ACC112 (cell line): ENCODE measurements at regions not wholly inside any gene's neighbourhood (a gene's known extent, or its start where the extent isn't known, plus 50 kb on each side); places are given as distances from the start of the nearest gene placed in this dataset.

ENCODE experiments used
- H2AFZ ChIP-seq: fragments of 200-600 bp; sonication (generic); one replicate; pipeline ENCODE4 v1.6.0; 2017; ENCODE audit warnings: antibody characterized with exemption, low read length; ENCODE audit not compliant: unreplicated experiment
- H3K27ac ChIP-seq: fragments of 200-600 bp; sonication (generic); 2 replicates; pipeline ENCODE4 v1.5.1; 2014; ENCODE audit warnings: low read depth, mild to moderate bottlenecking, antibody characterized with exemption, low read length, moderate library complexity
- H3K27me3 ChIP-seq: fragments of 200-600 bp; sonication (generic); 2 replicates; pipeline ENCODE4 v1.6.1; 2014; ENCODE audit warnings: mild to moderate bottlenecking, antibody characterized with exemption, low read length, moderate library complexity, mixed read lengths; ENCODE audit not compliant: insufficient read depth
- H3K36me3 ChIP-seq: fragments of 200-600 bp; sonication (generic); 2 replicates; pipeline ENCODE4 v1.6.1; 2016; ENCODE audit warnings: mild to moderate bottlenecking, antibody characterized with exemption, low read length, moderate library complexity, mixed read lengths; ENCODE audit not compliant: insufficient read depth
- H3K4me1 ChIP-seq: fragments of 200-600 bp; sonication (generic); one replicate; pipeline ENCODE4 v1.6.1; 2016; ENCODE audit warnings: low read length, mixed read lengths; ENCODE audit not compliant: insufficient read depth, unreplicated experiment, control insufficient read depth
- H3K4me3 ChIP-seq: fragments of 200-600 bp; sonication (generic); 2 replicates; pipeline ENCODE4 v1.5.1; 2014; ENCODE audit warnings: mild to moderate bottlenecking, low read depth, low read length
- H3K79me2 ChIP-seq: fragments of 200-600 bp; sonication (generic); one replicate; pipeline ENCODE4 v1.6.0; 2016; ENCODE audit warnings: low read length; ENCODE audit not compliant: control insufficient read depth, unreplicated experiment, insufficient read depth

GRCh38 chr14:97452314-97452713 is 655.1 kb downstream of the VRK1 start:
- Histone ChIP-seq H3K79me2 (no peaks in the 10 kb centered on the region), H3K27ac (no peak overlapping the region), H3K4me3 (no peak overlapping the region), H3K36me3 (no peaks in the 10 kb centered on the region), H3K4me1 (no peaks in the 10 kb centered on the region), H3K27me3 (no peaks in the 10 kb centered on the region), H2AFZ (no peak overlapping the region)

GRCh38 chr14:97453991-97454390 is 656.8 kb downstream of the VRK1 start:
- Histone ChIP-seq H3K4me3 (no peak overlapping the region), H3K27me3 (no peaks in the 10 kb centered on the region), H3K36me3 (no peaks in the 10 kb centered on the region), H3K4me1 (no peaks in the 10 kb centered on the region), H3K27ac (no peak overlapping the region), H3K79me2 (no peaks in the 10 kb centered on the region), H2AFZ (no peak overlapping the region)

GRCh38 chr14:97456462-97456861 is 659.3 kb downstream of the VRK1 start:
- H2AFZ ChIP-seq, result no peak overlapping the region

GRCh38 chr14:97456958-97457357 is 659.8 kb downstream of the VRK1 start:
- H3K4me1 ChIP-seq, result no peaks in the 10 kb centered on the region
- H3K27me3 ChIP-seq, result no peaks in the 10 kb centered on the region
- H2AFZ ChIP-seq, result no peak overlapping the region
- H3K27ac ChIP-seq, result no peak overlapping the region
- no peaks in the 10 kb centered on the region for H3K79me2 ChIP-seq
- H3K4me3 ChIP-seq, result no peak overlapping the region
- H3K36me3 ChIP-seq, result no peaks in the 10 kb centered on the region

More at GRCh38 chr14:97456462-97456861, 659.3 kb downstream of the VRK1 start:
- Histone ChIP-seq H3K4me3 (no peak overlapping the region), H3K27me3 (no peaks in the 10 kb centered on the region), H3K79me2 (no peaks in the 10 kb centered on the region), H3K36me3 (no peaks in the 10 kb centered on the region), H3K27ac (no peak overlapping the region), H3K4me1 (no peaks in the 10 kb centered on the region)

GRCh38 chr14:97457575-97458085 is 660.4 kb downstream of the VRK1 start:
- H3K27me3 ChIP-seq, result no peaks in the 10 kb centered on the region
- no peak overlapping the region for H3K4me3 ChIP-seq
- no peaks in the 10 kb centered on the region for H3K36me3 ChIP-seq
- H3K4me1 ChIP-seq, result no peaks in the 10 kb centered on the region
- H3K27ac ChIP-seq, result no peak overlapping the region
- no peak overlapping the region for H2AFZ ChIP-seq
- no peaks in the 10 kb centered on the region for H3K79me2 ChIP-seq

GRCh38 chr14:97458255-97458654 is 661.1 kb downstream of the VRK1 start:
- H3K27ac ChIP-seq, result no peak overlapping the region
- H2AFZ ChIP-seq, result no peak overlapping the region
- H3K79me2 ChIP-seq, result no peaks in the 10 kb centered on the region
- no peaks in the 10 kb centered on the region for H3K27me3 ChIP-seq
- H3K36me3 ChIP-seq, result no peaks in the 10 kb centered on the region
- no peaks in the 10 kb centered on the region for H3K4me1 ChIP-seq
- no peak overlapping the region for H3K4me3 ChIP-seq

GRCh38 chr14:97458661-97459579 is 661.7 kb downstream of the VRK1 start:
- Histone ChIP-seq H3K27me3 (no peaks in the 10 kb centered on the region), H2AFZ (no peak overlapping the region), H3K27ac (no peak overlapping the region), H3K79me2 (no peaks in the 10 kb centered on the region), H3K4me3 (no peak overlapping the region), H3K4me1 (no peaks in the 10 kb centered on the region), H3K36me3 (no peaks in the 10 kb centered on the region)

- H2AFZ ChIP-seq, result no peak overlapping the region
- no peak overlapping the region for H3K27ac ChIP-seq
- H3K4me1 ChIP-seq, result no peaks in the 10 kb centered on the region
- no peaks in the 10 kb centered on the region for H3K36me3 ChIP-seq
- no peak overlapping the region for H3K4me3 ChIP-seq
- no peaks in the 10 kb centered on the region for H3K27me3 ChIP-seq
- H3K79me2 ChIP-seq, result no peaks in the 10 kb centered on the region
Observed at GRCh38 chr14:97462081-97462480, 664.9 kb downstream of the VRK1 start.

GRCh38 chr14:97468220-97468619 is 671.0 kb downstream of the VRK1 start:
- no peaks in the 10 kb centered on the region for H3K4me1 ChIP-seq
- no peak overlapping the region for H2AFZ ChIP-seq
- H3K36me3 ChIP-seq, result no peaks in the 10 kb centered on the region
- no peak overlapping the region for H3K27ac ChIP-seq
- no peaks in the 10 kb centered on the region for H3K79me2 ChIP-seq
- H3K27me3 ChIP-seq, result no peaks in the 10 kb centered on the region
- H3K4me3 ChIP-seq, result no peak overlapping the region

- H3K27me3 ChIP-seq, result no peaks in the 10 kb centered on the region
- H3K79me2 ChIP-seq, result no peaks in the 10 kb centered on the region
- H3K36me3 ChIP-seq, result no peaks in the 10 kb centered on the region
- no peak overlapping the region for H3K4me3 ChIP-seq
- no peak overlapping the region for H3K27ac ChIP-seq
- no peaks in the 10 kb centered on the region for H3K4me1 ChIP-seq
- no peak overlapping the region for H2AFZ ChIP-seq
Observed at GRCh38 chr14:97477353-97477752, 680.2 kb downstream of the VRK1 start.

- no peak overlapping the region for H2AFZ ChIP-seq
- no peaks in the 10 kb centered on the region for H3K27me3 ChIP-seq
- no peak overlapping the region for H3K27ac ChIP-seq
- H3K36me3 ChIP-seq, result no peaks in the 10 kb centered on the region
- H3K4me1 ChIP-seq, result no peaks in the 10 kb centered on the region
- no peak overlapping the region for H3K4me3 ChIP-seq
- no peaks in the 10 kb centered on the region for H3K79me2 ChIP-seq
Observed at GRCh38 chr14:97485201-97485600, 688.0 kb downstream of the VRK1 start.
